Endothelial cell of umbilical vein (primary cell): ENCODE measurements at regions not wholly inside any gene's neighbourhood (a gene's known extent, or its start where the extent isn't known, plus 50 kb on each side); places are given as distances from the start of the nearest gene placed in this dataset.

Experiments
- EZH2 ChIP-seq: IDR thresholded peaks from 2 replicates; pipeline ENCODE4 v1.6.1; 2012; ENCODE audit warnings: borderline replicate concordance, low read depth, mild to moderate bottlenecking, moderate library complexity, low read length, inconsistent platforms; ENCODE audit not compliant: severe bottlenecking
- JUN ChIP-seq: IDR thresholded peaks from 2 replicates; pipeline ENCODE4 v1.6.1; 2011; ENCODE audit warnings: borderline replicate concordance, low read depth; ENCODE audit not compliant: insufficient read length, insufficient read depth
- POLR2A ChIP-seq: IDR thresholded peaks from 2 replicates; pipeline ENCODE4 v1.6.1; 2012; ENCODE audit warnings: low read depth, mild to moderate bottlenecking, control low read depth, low read length
- POLR2AphosphoS5 ChIP-seq: IDR thresholded peaks from 2 replicates; pipeline ENCODE4 v1.6.1; 2012; ENCODE audit warnings: low read depth, mild to moderate bottlenecking, control low read depth, low read length, moderate library complexity; ENCODE audit not compliant: insufficient read depth
- TF ChIP-seq, protein P1 (sequence below), 2 donors: IDR thresholded peaks; 1 replicate in 1 of 2; 2 replicates in 1 of 2; pipeline ENCODE4 v1.5.1; 2011; ENCODE audit warnings: low read length in 2 of 2, mild to moderate bottlenecking in 2 of 2, moderate library complexity in 2 of 2, control low read depth in 1 of 2, inconsistent platforms in 1 of 2, low read depth in 1 of 2; ENCODE audit not compliant: insufficient read depth in 1 of 2; ENCODE audit errors: extremely low read depth in 1 of 2
- TF ChIP-seq, protein P2 (sequence below): IDR thresholded peaks from 2 replicates; pipeline ENCODE4 v1.6.1; 2011; ENCODE audit not compliant: insufficient read depth, insufficient read length

DNA sequence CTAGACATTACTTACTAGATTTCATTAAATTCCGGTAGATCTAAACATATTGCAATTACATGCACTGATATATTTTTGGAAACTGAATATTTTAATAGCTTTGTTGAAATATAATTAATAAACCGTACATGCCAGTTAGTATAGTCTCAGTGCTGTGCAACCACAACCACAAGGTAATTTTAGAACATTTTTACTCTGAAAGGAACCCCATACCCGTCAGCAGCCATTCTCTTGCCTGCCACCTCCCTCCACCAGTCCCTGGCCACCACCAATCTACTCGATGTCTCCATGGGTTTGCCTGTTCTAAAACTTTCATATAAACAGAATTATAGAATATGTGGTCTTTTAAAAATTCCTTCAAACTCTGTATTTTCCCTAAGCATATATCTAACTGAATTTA lies 293.9 kb downstream of the THBS2 start:
- TF ChIP-seq POLR2A (no peak), EZH2 (no peak), JUN (no peak), POLR2AphosphoS5 (no peak)
- TF ChIP-seq, protein P1, sequence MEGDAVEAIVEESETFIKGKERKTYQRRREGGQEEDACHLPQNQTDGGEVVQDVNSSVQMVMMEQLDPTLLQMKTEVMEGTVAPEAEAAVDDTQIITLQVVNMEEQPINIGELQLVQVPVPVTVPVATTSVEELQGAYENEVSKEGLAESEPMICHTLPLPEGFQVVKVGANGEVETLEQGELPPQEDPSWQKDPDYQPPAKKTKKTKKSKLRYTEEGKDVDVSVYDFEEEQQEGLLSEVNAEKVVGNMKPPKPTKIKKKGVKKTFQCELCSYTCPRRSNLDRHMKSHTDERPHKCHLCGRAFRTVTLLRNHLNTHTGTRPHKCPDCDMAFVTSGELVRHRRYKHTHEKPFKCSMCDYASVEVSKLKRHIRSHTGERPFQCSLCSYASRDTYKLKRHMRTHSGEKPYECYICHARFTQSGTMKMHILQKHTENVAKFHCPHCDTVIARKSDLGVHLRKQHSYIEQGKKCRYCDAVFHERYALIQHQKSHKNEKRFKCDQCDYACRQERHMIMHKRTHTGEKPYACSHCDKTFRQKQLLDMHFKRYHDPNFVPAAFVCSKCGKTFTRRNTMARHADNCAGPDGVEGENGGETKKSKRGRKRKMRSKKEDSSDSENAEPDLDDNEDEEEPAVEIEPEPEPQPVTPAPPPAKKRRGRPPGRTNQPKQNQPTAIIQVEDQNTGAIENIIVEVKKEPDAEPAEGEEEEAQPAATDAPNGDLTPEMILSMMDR (IDR thresholded peaks at IDR 0.05; ENCODE audit: extremely low read depth in 1 of 2, insufficient read depth in 1 of 2, low read depth in 1 of 2, low read length in 2 of 2), result no peak
- TF ChIP-seq, protein P2, sequence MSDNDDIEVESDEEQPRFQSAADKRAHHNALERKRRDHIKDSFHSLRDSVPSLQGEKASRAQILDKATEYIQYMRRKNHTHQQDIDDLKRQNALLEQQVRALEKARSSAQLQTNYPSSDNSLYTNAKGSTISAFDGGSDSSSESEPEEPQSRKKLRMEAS, result no peak
